Jurkat, Clone E6-1 (cell line): ENCODE measurements at regions not wholly inside any gene's neighbourhood (a gene's known extent, or its start where the extent isn't known, plus 50 kb on each side); places are given as distances from the start of the nearest gene placed in this dataset.
"Not testable (repeated sequence)": the region's sequence is repeated elsewhere in the genome, so short reads cannot be mapped to it uniquely, and the experiment has no call there.

Experiments
- DNase-seq: peaks from one replicate; pipeline ENCODE4 v3.0.0-alpha.2; 2011; ENCODE audit warnings: low read depth, low spot score
- H3K4me3 ChIP-seq: 2 replicates; pipeline ENCODE4 v1.5.1; 2011; ENCODE audit warnings: mild to moderate bottlenecking, low read length, control low read depth, moderate library complexity

DNA sequence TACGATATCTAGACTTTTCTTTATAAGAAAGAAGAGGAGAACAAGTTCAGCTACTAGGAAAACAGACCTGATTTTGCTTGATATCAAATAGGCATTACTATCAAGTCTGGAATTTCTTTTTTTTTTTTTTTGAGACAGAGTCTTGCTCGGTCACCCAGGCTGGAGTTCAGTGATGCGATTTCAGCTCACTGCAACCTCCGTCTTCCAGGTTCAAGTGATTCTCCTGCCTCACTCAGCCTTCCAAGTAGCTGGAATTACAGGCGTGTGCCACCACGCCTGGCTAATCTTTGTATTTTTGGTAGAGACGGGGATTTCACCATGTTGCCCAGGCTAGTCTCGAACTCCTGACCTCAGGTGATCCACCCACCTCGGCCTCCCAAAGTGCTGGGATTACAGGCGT is 78.8 kb upstream of the KLF4 start:
- H3K4me3 ChIP-seq, DNase-seq: not testable (repeated sequence)

DNA sequence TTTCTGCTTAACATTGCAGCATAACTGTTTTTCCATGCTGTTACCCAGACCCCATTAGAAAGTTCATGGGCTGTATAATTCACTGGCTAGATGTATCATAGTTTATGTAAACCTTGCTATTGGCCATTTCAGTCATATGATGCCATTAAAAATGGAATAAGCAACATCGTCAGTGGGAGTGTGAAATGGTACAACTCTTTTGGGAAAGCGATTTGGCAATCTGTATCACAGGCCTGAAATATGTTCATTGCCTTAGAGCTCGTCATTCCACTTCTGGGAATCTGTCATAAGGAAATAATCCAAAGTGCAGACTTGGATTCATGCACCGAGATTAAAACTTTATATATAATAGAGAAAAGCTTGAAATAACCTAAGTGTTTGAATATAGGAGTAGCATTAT is 77.9 kb upstream of the KLF4 start:
- no peak for DNase-seq

DNA sequence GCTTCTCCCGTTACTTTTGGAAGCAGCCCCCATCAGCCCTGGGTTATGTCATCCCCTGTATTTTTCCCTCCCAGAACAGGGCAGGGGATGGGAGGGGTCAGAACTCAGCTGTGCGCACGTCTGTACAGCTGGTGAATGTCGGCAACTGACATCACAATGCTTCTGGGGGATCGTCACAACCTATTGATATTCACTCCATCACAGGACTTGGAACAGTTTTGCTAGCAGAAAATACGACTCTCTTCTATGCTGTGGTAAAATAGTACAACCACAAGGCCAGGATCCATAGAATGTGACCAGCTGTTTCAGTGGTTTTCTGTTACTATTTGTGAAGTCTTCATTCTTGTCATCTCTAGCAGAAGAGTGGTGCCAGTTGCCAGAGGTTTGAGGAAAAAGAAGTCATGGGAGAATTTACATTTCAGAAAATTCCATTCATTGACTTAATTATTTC is 77.1 kb upstream of the KLF4 start:
- DNase-seq = no peak
- H3K4me3 ChIP-seq = no peak overlapping the region

More for the DNA sequence above, 77.9 kb upstream of the KLF4 start:
- no peak overlapping the region for H3K4me3 ChIP-seq

DNA sequence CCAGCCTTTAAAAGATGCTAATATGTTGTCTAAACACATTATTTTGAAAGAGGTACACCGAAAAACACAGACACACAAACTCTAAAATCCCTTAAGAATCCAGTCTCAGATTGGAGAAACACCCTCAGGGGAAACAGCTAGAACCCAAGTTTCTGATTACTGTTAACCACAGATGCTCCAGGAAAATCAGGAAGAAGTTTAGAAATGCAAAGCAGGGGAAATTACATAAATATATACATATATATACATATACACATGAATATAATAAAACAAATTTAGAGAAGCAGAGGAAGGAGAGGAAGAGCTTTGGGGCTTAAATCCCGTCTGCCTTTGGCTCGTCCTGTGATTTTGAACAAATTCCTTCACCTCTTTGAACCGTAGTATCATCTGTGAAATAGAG is 73.2 kb upstream of the KLF4 start:
- no peak overlapping the region for H3K4me3 ChIP-seq
- no peak for DNase-seq

DNA sequence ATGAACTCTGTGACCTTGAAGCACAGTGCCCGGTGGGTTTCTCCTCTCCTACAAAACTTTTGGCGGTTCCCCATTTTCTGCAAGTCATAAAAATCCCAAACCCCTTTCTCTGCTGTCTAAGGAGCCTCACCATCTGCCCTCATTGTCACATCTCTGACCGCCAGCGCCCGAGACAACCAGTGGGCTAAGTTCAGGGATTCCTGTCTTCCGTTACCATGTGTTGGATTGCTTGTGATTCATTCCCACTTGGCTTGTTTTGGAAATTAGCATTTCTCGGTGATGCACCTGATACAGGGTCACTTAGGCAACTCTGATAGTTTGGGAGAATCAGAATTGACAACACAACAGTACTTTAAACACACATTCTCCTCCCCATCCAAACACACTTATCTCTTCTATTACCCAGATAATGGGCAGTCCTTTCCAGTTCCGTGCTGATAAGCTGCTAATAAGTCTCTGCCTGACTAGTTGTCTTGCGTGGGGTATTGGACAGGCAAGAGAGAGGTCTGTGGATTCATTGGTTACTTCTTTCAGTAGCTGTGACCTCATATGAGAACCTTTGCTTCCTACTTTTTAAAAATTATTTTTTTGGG is 70.0 kb upstream of the KLF4 start:
- no peak for DNase-seq
- H3K4me3 ChIP-seq = no peak overlapping the region

DNA sequence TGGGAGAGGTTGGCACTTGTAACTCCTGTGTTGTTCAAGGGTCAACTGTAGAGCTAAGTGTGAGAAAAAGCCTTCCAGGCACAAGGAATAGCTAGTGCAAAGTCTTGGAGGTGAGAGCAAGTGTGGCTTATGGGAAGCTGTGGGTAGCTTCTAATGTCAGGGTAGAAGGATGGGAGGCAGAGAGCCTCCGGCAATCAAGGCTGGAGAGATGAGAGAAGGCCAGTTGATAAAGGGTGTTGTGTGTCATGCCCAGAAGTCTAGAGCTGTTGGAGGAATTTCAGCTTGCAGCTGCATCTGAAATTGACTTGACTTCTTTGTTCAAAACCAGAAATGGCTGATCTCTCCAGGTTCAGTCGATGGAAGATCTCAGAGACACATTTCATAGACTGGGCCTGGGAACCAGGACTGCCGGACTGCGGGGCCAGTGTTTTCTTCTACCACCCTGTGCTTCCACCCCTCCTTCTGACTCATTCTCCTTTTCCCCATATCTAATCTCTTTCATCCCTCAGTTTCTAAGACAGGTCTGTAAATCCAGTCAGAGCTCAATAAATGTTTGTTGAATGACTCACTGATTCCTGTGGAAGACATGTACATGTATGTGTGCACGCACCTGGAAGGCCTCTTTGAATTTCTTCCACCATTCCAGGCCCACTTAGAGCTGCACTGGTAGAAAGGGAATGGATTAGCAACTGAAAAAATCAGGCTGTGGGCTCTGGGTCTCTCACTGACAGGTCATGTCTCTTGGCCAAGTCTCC is 67.8 kb upstream of the KLF4 start:
- no peak overlapping the region for H3K4me3 ChIP-seq
- DNase-seq = no peak

DNA sequence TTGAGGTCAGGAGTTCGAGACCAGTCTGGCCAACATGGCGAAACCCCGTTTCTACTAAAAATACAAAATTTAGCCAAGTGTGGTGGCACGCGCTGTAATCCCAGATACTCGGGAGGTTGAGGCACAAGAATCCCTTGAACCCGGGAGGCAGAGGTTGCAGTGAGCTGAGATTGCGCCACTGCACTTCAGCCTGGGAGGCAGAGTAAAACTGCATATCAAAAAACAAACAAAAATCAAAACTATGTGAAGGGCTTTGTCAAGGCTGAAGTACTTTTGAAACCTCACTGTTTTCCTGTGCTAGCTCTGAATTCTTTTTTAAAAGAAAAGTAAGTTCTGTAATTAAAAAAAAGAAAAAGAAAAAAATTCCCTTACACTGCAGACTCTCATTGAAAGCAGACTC is 65.1 kb upstream of the KLF4 start:
- DNase-seq = no peak
- H3K4me3 ChIP-seq = no peak overlapping the region

DNA sequence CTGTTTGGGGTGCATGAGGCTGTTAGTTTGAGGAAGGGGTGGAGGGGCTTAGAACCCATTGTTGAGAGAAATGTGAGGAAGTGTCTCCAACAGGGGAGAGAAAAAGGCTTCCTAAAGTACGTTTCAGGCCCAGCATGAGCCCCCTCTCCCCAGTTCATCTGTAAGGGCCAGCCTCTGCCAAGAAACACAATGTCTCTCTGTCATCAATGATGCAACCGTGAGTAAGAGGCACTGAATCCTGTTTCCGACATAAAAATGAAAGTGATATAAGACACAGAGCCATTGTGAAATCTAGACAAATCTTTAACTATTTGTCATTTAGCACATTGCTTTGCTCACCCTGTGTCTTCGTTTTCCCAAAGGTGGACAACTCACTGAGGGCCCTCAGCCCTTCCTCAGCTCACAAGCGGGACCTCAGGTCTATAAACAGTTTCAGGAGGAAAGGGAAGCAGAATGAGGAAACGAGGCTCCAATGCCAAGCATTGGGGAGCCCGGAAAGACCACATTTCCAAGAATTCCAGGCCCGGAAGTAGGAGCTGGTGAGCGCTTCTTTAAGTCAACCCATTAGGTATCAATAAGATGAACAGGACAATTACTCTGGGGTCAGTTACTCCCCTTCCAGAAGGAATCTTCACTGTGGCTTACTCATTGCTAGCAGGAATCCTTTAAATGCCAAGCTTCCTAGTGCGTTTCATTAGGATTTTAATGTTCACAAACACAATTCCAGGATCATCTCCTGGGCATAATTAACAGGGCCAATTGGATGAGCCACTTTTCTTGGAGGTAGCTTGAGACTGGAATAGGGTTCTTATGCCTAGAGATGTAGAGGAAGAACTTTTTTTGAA is 59.0 kb upstream of the KLF4 start:
- DNase-seq = no peak
- H3K4me3 ChIP-seq = no peak overlapping the region

DNA sequence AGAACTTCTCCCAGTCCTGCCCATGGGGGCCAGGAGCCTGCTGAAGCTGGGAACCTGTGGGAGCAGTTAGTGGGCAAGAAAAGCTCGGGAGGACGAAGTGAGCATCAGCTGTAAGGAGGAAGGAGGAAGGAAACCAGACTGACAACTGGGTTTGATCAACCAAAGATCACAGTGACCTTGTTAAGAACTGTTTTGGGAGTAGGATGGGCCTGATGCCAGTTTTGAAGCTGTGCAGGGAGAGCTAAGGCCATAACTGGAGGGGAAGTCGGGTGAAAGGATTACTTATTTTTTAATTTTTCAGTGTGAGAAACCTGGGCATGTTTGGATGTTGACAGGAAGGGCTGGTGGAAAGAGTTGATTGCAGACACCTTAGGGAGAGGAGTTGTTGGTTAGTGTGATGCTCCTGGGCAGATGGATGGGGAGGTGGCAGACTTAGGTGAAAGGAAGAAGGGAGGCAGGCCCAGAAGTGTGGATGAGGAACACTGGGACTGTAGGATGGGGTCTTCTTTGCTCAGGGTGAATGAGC is 58.3 kb upstream of the KLF4 start:
- no peak for DNase-seq
- no peak overlapping the region for H3K4me3 ChIP-seq

DNA sequence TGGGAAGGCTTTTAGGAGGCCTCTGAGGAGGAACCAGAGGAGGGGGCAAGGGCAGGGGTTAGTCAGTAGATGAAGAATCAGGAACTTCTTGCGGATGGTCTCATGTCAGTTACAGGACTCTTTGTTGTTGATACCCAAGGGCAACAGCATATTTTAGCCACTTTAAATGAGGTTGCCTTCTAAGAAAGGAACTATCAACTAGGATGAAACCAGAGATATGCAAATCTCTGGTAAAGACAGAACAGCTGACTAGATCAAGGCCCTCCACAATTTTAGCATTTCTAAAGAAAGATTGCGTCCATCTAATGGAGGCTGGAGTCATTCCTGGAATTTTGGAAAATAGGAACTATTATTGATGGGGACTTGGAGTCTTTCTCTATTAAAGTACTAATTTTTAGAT is 57.7 kb upstream of the KLF4 start:
- no peak for DNase-seq

DNA sequence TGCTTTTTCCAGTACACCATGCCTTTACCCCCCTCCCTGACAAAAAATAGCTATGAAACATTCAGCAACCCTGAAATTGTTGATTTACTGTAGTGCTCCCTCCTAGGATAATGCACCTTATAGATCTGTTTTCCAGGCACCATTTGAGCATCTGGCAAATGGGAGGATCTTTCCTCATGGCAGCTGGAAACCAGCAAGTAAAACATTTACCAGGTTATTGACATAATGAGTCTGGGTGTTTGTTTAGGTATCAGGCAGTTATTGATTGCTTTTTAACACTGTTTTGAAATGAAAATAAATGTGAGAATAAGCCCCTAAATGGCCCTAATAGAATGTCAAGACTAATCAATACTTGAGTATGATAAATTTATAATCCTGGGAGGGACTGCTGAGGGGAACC is 57.3 kb upstream of the KLF4 start:
- DNase-seq = no peak
- no peak overlapping the region for H3K4me3 ChIP-seq

More for the DNA sequence above, 57.7 kb upstream of the KLF4 start:
- no peak overlapping the region for H3K4me3 ChIP-seq

DNA sequence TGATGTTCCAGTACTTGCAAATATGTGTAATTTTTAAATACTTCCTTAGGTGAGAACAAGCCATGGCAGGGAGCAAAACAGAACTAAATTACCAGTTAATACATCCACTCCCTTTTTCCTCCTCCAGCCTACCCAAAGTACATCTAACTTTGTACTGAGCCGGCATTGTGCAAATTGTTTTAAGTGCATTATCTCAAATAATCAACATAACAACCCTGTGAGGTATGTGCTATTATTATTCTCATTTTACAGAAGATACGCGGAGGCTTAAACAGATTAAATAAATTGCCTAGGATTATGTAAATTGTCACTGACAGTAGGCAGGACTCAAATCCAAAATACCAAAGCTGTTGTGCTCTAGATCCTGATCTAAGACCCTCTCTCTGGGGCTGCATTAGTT is 55.5 kb upstream of the KLF4 start:
- no peak for DNase-seq
- H3K4me3 ChIP-seq = no peak overlapping the region

DNA sequence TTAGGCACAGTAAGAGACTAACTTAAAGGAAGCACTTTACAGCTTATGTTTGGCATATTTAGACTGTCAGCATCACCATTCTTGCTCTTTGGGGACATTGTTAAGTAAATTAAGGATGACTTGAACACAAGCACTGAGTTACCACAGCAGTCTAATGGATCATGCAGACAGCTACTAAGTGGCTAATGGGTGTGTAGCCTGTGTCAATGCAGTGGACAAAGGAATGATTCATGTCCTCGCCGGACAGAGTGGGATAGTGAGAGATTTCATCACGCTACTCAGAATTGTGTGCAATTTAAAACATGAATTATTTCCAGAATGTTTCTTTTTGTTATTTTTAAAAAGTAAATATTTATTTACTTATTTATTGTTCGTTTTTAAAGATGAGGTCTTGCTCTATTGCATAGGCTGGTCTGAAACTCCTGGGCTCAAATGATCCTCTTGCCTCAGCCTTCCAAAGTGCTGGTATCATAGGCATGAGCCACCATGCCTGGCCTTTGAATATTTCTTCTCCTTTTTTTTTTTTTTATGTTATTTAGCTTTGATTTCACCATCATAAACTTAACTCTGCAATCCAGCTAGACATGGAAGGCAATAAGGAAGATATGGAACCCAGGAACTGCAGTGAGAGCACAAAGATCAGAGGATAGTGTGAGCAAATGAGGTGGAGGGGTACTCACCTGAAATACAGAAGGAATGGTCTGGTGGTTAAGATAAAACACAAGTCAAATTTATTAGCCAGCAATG is 53.0 kb upstream of the KLF4 start:
- no peak overlapping the region for H3K4me3 ChIP-seq
- DNase-seq = no peak

DNA sequence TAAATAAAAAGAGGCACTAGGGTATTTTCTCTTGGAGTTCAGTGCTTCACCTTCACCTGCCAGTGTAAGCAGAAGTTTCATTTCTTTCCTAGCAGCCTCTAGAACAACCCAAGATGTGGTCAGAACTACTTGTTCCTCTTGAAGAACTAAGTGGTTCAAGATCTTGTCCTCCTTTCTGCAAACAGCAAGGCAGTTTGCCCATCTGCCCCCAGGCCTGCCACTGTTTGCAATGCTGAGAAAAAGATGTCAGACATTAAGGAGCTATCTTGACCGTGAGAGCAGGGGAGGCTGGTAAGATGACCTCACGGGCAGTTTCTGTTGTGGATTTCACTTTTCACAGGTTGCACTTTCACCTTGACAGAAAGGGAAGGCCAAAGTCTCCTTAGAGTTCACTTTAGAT is 52.0 kb upstream of the KLF4 start:
- DNase-seq = no peak
- no peak overlapping the region for H3K4me3 ChIP-seq

DNA sequence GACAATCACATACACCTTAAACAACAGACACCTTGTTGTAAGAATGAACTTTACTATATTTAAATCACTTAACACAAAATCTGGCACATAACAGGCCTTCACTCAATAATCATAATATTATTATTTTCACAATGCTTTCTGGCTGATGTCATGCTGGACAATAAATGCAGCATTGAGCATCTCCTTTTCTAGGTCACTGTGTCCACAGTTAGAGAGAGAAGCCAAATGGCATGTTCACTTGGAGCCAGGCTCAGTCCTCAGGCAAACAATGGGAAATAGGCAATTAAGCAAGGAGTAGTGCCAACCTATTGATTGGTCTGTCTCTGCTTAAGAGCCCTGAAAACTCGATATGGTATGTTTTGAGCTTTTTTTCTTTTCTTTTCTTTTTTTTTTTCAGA is 50.6 kb upstream of the KLF4 start:
- no peak for DNase-seq
- H3K4me3 ChIP-seq = no peak overlapping the region

DNA sequence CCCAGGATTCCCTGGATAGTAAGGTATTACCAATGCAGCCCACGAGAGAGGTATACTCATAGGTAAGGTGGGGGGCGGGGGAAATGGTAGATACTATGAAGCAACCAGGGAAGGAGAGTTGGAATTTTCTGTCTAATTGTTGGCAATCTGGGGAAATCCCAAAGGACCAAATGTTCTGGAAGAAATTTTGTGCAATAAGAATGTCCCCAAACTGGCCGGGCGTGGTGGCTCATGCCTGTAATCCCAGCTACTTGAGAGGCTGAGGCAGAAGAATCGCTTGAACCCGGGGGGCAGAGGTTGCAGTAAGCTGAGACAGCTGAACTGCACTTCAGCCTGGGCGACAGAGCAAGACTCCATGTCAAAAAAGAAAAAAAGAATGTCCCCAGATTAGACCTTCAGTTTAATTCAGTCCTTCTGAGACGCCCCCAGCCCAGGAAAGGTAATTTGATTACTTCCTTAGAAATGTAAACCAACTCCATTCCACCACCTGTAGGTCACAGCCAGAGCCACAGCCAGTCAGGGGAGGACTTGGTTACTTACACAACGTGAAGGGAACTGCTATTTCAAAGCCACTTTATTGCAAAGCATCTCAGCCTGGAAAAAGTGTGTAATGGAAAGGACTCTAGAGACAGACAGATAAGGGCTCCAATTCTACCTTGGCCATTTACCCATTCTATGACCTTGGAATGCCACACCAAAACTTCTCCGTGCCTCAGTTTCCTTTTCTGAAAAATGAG is 50.0 kb upstream of the KLF4 start:
- DNase-seq = no peak
- H3K4me3 ChIP-seq = no peak overlapping the region
